ENCODE measurements at regions not wholly inside any gene's neighbourhood (a gene's known extent, or its start where the extent isn't known, plus 50 kb on each side); places are given as distances from the start of the nearest gene placed in this dataset.
"Not testable (repeated sequence)": the region's sequence is repeated elsewhere in the genome, so short reads cannot be mapped to it uniquely, and the experiment has no call there.

DNA sequence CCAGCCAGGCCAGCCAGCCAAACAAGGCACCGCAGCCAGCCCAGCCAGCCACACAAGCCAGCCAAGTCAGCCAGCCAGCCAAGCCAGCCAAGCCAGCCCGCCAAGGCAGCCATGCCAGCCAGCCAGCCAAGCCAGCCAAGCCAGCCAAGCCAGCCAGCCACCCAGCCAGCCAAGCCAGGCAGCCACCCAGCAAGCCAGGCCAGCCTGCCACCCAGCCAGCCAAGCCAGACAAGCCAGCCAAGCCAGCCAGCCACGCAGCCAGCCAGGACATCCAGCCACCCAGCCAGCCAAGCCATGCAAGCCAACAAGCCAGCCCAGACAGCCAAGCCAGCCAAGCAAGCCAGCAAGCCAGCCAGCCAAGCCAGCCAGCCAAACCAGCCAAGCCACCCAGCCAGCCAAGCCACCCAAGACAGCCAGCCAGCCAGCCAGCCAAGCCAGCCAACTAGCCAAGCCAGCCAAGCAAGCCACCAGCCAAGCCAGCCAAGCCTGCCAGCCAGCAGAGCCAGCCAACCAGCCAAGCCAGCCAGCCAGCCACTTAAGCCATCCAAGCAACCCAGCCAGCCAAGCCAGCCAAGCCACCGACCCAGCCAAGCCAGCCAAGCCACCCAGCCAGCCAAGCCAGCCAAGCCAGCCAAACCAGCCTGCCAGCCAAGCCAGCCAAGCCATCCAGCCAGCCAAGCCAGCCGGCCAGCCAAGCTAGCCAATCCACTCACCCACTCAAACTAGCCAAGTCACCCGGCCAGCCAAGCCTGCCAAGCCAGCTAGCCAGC, 341.3 kb upstream of the PLGLB2 start:
- not testable (repeated sequence) for H3K27ac Mint-ChIP-seq (ENCODE audit: unreplicated experiment); H3K9me3 Mint-ChIP-seq; H3K36me3 Mint-ChIP-seq (ENCODE audit: low read depth); DNase-seq (ENCODE audit: low read depth, low spot score); H3K27me3 Mint-ChIP-seq (ENCODE audit: low read depth); H3K4me1 Mint-ChIP-seq; H3K4me3 Mint-ChIP-seq

- not testable (repeated sequence) for H3K27ac Mint-ChIP-seq (ENCODE audit: unreplicated experiment); H3K4me3 Mint-ChIP-seq; H3K4me1 Mint-ChIP-seq; H3K27me3 Mint-ChIP-seq (ENCODE audit: low read depth); H3K36me3 Mint-ChIP-seq (ENCODE audit: low read depth); H3K9me3 Mint-ChIP-seq; DNase-seq (ENCODE audit: low read depth, low spot score)
These were observed 338.3 kb upstream of the PLGLB2 start for GRCh38 chr2:87409601-87410000.

GRCh38 chr2:87410371-87410770, 337.5 kb upstream of the PLGLB2 start:
- H3K27me3 Mint-ChIP-seq (ENCODE audit: low read depth); H3K4me1 Mint-ChIP-seq; H3K27ac Mint-ChIP-seq (ENCODE audit: unreplicated experiment): not testable (repeated sequence)

GRCh38 chr2:87412036-87412820, 335.7 kb upstream of the PLGLB2 start:
- not testable (repeated sequence) for H3K9me3 Mint-ChIP-seq; H3K27ac Mint-ChIP-seq (ENCODE audit: unreplicated experiment); DNase-seq (ENCODE audit: low read depth, low spot score); H3K4me1 Mint-ChIP-seq; H3K4me3 Mint-ChIP-seq; H3K36me3 Mint-ChIP-seq (ENCODE audit: low read depth); H3K27me3 Mint-ChIP-seq (ENCODE audit: low read depth)

More at GRCh38 chr2:87410371-87410770, 337.5 kb upstream of the PLGLB2 start:
- DNase-seq (ENCODE audit: low read depth, low spot score); H3K36me3 Mint-ChIP-seq (ENCODE audit: low read depth); H3K4me3 Mint-ChIP-seq; H3K9me3 Mint-ChIP-seq: not testable (repeated sequence)

GRCh38 chr2:87414331-87414730, 333.6 kb upstream of the PLGLB2 start:
- not testable (repeated sequence) for H3K27me3 Mint-ChIP-seq (ENCODE audit: low read depth); H3K4me3 Mint-ChIP-seq; DNase-seq (ENCODE audit: low read depth, low spot score); H3K27ac Mint-ChIP-seq (ENCODE audit: unreplicated experiment); H3K9me3 Mint-ChIP-seq; H3K4me1 Mint-ChIP-seq; H3K36me3 Mint-ChIP-seq (ENCODE audit: low read depth)

GRCh38 chr2:87414795-87415570, 332.9 kb upstream of the PLGLB2 start:
- H3K9me3 Mint-ChIP-seq; H3K27ac Mint-ChIP-seq (ENCODE audit: unreplicated experiment); H3K36me3 Mint-ChIP-seq (ENCODE audit: low read depth); H3K4me1 Mint-ChIP-seq; DNase-seq (ENCODE audit: low read depth, low spot score); H3K4me3 Mint-ChIP-seq; H3K27me3 Mint-ChIP-seq (ENCODE audit: low read depth): not testable (repeated sequence)

DNA sequence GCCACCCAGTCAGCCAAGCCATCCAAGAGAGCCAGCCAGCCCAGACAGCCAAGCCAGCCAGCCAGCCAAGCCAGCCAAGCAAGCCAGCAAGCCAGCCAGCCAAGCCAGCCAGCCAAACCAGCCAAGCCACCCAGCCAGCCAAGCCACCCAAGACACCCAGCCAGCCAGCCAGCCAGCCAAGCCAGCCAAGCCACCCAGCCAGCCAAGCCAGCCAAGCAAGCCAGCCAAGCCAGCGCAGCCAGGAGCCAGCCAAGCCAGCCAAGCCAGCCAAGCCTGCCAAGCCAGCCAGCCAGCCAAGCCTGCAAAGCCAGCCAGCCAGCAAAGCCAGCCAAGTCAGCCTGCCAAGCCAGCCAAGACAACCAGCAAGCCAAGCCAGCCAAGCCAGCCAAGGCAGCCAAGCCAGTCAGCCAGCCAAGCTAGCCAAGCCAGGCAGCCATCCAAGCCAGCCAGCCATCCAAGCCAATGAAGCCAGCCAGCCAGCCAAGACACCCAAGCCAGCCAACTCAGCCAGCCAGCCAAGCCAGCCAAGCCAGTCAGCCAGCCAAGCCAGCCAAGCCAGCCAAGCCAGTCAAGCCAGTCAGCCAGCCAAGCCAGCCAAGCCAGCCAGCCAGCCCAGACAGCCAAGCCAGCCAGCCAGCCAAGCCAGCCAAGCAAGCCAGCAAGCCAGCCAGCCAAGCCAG, 332.2 kb upstream of the PLGLB2 start:
- H3K27ac Mint-ChIP-seq (ENCODE audit: unreplicated experiment); DNase-seq (ENCODE audit: low read depth, low spot score); H3K9me3 Mint-ChIP-seq; H3K4me1 Mint-ChIP-seq; H3K27me3 Mint-ChIP-seq (ENCODE audit: low read depth); H3K4me3 Mint-ChIP-seq; H3K36me3 Mint-ChIP-seq (ENCODE audit: low read depth): not testable (repeated sequence)

DNA sequence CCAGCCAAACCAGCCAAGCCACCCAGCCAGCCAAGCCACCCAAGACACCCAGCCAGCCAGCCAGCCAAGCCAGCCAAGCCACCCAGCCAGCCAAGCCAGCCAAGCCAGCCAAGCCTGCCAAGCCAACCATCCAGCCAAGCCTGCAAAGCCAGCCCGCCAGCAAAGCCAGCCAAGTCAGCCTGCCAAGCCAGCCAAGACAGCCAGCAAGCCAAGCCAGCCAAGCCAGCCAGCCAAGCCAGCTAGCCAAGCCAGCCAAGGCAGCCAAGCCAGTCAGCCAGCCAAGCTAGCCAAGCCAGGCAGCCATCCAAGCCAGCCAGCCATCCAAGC, 331.7 kb upstream of the PLGLB2 start:
- not testable (repeated sequence) for H3K4me3 Mint-ChIP-seq; H3K27me3 Mint-ChIP-seq (ENCODE audit: low read depth); H3K4me1 Mint-ChIP-seq; H3K36me3 Mint-ChIP-seq (ENCODE audit: low read depth); H3K9me3 Mint-ChIP-seq; DNase-seq (ENCODE audit: low read depth, low spot score); H3K27ac Mint-ChIP-seq (ENCODE audit: unreplicated experiment)

DNA sequence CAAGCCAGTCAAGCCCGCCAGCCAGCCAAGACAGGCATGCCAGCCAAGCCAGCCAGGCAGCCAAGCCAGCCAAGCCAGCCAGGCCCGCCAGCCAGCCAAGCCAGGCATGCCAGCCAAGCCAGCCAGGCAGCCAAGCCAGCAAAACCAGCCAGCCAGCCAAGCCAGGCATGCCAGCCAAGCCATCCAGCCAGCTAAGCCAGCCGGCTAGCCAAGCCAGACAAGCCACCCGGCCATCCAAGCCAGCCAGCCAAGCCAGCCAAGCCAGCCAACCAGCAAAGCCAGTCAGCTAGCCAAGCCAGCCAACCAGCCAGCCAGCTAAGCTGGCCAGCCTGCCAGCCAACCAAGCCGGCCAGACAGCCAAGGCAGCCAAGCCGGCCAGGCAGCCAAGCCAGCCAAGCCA, 330.7 kb upstream of the PLGLB2 start:
- not testable (repeated sequence) for H3K9me3 Mint-ChIP-seq; H3K4me3 Mint-ChIP-seq; H3K27me3 Mint-ChIP-seq (ENCODE audit: low read depth); H3K27ac Mint-ChIP-seq (ENCODE audit: unreplicated experiment); H3K36me3 Mint-ChIP-seq (ENCODE audit: low read depth); DNase-seq (ENCODE audit: low read depth, low spot score); H3K4me1 Mint-ChIP-seq

GRCh38 chr2:87417742-87418567, 329.9 kb upstream of the PLGLB2 start:
- H3K4me3 Mint-ChIP-seq; H3K27me3 Mint-ChIP-seq (ENCODE audit: low read depth); H3K9me3 Mint-ChIP-seq; H3K4me1 Mint-ChIP-seq; H3K27ac Mint-ChIP-seq (ENCODE audit: unreplicated experiment); H3K36me3 Mint-ChIP-seq (ENCODE audit: low read depth); DNase-seq (ENCODE audit: low read depth, low spot score): not testable (repeated sequence)

GRCh38 chr2:87418823-87419822, 328.8 kb upstream of the PLGLB2 start:
- H3K9me3 Mint-ChIP-seq; H3K27me3 Mint-ChIP-seq (ENCODE audit: low read depth); H3K4me1 Mint-ChIP-seq; H3K36me3 Mint-ChIP-seq (ENCODE audit: low read depth); H3K27ac Mint-ChIP-seq (ENCODE audit: unreplicated experiment); DNase-seq (ENCODE audit: low read depth, low spot score); H3K4me3 Mint-ChIP-seq: not testable (repeated sequence)

- DNase-seq (ENCODE audit: low read depth, low spot score); H3K27me3 Mint-ChIP-seq (ENCODE audit: low read depth); H3K36me3 Mint-ChIP-seq (ENCODE audit: low read depth); H3K27ac Mint-ChIP-seq (ENCODE audit: unreplicated experiment); H3K4me1 Mint-ChIP-seq; H3K4me3 Mint-ChIP-seq; H3K9me3 Mint-ChIP-seq: not testable (repeated sequence)
These were observed 327.9 kb upstream of the PLGLB2 start for GRCh38 chr2:87419980-87420379.
